LNCAP (cell line): ENCODE measurements at regions not wholly inside any gene's neighbourhood (a gene's known extent, or its start where the extent isn't known, plus 50 kb on each side); places are given as distances from the start of the nearest gene placed in this dataset.

Source experiments
- TF ChIP-seq, protein P1 (sequence below): fragments of 450-650 bp; IDR thresholded peaks from 2 replicates; pipeline ENCODE4 v1.5.1; 2017; ENCODE audit warnings: mild to moderate bottlenecking

DNA sequence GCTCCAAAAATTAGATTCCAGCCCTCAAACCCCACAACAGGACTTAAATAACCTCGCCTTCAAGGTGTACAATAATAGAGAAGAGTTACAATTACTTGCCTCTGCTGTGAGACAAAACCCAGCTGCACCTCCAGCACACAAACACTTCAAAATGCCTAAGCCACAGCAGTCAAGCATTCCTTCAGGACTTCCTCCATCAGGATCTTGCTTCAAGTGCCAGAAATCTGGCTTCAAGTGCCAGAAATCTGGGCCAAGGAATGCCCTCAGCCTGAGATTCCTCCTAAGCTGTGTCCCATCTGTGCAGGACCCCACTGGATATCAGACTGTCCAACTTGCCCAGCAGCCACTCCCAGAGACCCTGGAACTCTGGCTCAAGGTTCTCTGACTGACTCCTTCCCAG lies 1088.3 kb downstream of the SORCS3 start:
- TF ChIP-seq, protein P1, sequence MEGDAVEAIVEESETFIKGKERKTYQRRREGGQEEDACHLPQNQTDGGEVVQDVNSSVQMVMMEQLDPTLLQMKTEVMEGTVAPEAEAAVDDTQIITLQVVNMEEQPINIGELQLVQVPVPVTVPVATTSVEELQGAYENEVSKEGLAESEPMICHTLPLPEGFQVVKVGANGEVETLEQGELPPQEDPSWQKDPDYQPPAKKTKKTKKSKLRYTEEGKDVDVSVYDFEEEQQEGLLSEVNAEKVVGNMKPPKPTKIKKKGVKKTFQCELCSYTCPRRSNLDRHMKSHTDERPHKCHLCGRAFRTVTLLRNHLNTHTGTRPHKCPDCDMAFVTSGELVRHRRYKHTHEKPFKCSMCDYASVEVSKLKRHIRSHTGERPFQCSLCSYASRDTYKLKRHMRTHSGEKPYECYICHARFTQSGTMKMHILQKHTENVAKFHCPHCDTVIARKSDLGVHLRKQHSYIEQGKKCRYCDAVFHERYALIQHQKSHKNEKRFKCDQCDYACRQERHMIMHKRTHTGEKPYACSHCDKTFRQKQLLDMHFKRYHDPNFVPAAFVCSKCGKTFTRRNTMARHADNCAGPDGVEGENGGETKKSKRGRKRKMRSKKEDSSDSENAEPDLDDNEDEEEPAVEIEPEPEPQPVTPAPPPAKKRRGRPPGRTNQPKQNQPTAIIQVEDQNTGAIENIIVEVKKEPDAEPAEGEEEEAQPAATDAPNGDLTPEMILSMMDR = no peak

DNA sequence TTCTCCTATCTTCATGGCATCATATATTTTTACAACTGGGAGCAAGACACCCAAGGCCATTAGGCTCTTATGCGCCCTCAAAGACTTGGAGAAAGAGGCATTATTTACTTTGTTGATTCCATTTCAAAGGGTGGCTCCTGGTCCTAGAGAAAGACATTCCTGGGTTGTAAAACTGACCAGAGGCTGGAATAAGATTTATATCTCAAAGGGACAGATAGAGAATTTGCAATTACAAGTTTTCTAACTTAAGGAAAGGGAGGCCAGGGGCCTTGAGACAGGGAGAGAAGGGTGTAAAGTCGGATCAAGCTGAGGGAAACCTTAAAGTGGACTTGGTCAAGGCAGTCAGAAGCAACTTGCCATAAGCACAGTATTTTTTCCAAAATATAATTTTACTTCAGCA lies 1086.0 kb downstream of the SORCS3 start:
- TF ChIP-seq, protein P1 = no peak

DNA sequence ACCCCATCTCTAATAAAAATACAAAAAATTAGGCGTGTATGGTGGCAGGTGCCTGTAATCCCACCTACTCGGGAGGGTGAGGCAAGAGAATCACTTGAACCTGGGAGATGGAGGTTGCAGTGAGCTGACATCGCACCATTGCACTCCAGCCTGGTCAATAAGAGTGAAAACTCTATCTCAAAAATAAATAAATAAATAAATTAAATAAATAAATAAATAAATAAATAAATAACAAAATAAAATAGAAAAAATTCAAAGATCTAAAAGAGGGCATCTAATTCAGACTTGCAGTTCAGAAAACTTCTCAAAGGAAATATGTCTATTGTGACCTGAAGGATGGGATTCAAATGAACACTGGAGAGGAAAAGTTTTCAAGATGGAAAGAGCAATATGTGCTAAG lies 1085.1 kb downstream of the SORCS3 start:
- TF ChIP-seq, protein P1 = no peak

DNA sequence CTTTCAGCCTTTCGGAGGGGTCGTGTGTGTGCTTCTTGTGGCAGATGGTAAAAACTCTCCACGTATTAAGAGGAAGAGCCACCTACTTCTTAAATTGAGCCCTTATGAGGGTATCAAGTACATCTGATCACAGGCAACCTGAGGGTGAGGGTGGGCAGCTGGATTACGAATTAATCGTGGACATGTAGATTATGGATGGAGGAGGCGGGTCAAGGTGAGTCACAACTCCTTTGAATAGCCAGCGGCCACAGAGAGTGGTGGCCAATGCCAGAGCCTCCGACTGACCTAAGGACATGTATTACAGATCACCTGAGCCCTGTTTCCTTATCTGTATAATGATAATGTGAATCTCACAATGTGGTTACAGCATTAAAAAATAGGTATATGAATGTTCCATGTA lies 1083.9 kb downstream of the SORCS3 start:
- TF ChIP-seq, protein P1 = no peak

DNA sequence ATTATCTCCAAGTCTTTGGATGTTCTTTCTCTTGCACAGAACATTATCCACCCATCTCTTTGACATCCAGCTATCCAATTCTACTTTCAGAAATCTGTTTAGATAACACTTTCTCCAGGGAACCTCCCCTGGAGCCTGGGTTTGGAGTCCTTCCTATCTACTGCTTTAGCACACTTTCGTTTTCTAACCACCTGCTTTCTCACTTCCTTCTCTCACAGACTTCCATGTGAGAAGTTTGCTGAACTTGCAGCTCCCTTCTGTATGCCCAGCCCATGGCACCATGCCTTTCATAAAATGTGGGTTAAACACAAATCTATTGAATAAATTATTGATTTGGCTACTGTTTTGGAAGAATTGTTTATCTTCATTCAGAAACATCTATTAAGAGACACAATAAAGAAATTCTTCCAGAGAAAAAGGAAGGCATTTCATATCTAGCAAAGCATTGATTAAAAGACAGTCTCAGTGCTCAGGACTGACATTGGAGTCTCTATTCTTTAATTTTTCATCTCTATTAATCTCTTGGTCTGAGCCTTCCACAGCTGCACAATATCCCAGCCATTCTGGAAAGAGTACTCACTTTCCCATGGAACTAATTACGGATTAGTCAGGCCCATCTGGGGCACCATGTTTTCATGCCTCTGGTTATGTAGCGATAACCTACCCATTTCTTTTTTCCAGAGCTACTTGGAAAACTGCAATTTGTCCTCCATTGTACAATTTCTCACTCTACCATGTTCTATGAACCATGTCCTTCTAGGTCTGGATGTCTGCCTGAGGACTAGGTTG lies 1077.3 kb downstream of the SORCS3 start:
- TF ChIP-seq, protein P1 = no peak

DNA sequence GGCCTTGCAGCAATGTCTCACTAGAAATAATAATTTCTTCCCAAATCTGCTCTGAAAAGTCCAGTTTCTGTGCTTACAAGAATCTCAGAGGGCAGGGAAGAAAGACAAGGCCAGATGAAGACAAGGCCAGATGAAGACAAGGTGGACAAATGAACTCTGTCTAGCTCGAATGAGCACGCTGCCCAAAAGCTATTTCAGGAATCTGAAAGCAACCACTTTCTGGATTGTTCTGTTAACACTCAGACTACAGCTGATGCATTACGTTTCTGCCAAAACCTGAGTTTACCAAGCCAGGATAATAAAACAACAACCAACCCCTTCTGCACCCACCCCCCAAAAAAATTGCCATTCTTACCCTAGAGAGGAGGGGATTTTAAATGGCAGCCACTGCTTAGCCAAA lies 1073.6 kb downstream of the SORCS3 start:
- TF ChIP-seq, protein P1 = no peak

DNA sequence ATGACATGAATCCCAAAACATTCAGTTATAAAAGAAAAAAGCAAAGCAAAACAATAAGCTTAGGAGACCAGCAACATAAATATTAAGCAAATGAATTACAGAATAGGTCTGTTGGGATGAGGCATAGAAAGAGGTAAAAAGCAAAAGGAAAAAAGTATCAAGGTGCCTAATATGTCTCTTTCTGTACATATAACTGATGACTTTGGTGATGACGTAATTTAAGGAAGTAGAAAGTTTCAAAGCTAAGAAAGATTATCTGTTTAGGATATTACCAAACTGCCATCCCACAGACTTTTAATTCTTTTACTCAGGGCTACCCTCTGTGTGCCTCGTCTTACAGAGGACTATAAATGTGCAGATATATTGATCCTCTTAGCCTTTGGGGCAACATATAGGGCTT lies 1066.5 kb downstream of the SORCS3 start:
- TF ChIP-seq, protein P1 = no peak
